GM21723 (cell line): ENCODE measurements at regions not wholly inside any gene's neighbourhood (a gene's known extent, or its start where the extent isn't known, plus 50 kb on each side); places are given as distances from the start of the nearest gene placed in this dataset.

ENCODE experiments used
- ATAC-seq: cut with Tn5 transposase; IDR thresholded peaks from one replicate; pipeline ENCODE4 v1.9.1; 2021; ENCODE audit warnings: mild to moderate bottlenecking, moderate library complexity; ENCODE audit not compliant: unreplicated experiment

- ATAC-seq = no peak
Observed at GRCh38 chr2:65488527-65488926, 56.1 kb upstream of the SPRED2 start.

DNA sequence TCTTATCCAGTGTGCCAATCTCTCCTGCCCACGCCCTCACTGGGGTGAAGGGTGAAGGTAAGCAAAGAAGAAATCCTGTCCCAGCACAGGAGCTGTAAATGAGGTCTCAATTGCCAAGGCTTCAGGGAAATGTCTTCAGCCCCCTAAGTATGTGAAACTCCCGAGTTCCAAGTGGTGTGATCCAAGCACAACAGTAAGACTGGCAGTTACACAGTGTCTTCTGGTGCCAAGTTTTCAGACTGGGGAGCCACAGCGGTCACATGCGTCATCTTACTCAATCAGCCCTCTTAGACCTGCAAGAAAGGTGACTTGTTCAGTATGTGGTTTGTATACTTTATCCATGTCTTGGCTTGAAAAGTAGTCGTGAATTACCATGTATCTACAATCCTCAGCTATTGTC is 55.0 kb upstream of the SPRED2 start:
- ATAC-seq = no peak

- no peak for ATAC-seq
Observed at GRCh38 chr2:65486802-65487201, 54.4 kb upstream of the SPRED2 start.

DNA sequence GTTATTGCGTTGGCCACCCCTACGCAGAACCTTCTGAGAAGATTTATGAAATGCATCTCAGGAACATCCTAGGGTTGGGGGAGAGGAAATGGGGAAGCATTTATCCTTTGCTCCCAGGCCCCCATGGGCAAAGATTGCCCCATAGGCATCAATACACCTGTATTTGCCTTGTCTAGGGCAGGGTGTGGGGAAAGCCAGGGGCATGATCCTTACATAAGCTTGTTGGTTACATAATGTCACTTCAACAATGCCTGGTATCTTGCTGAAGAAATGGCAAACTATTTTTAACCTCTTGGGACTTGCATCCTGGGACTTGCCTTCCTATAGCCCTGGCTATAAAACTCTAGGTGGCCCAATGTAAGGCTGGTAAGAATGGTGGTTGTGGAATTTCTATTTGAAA is 53.9 kb upstream of the SPRED2 start:
- no peak for ATAC-seq

DNA sequence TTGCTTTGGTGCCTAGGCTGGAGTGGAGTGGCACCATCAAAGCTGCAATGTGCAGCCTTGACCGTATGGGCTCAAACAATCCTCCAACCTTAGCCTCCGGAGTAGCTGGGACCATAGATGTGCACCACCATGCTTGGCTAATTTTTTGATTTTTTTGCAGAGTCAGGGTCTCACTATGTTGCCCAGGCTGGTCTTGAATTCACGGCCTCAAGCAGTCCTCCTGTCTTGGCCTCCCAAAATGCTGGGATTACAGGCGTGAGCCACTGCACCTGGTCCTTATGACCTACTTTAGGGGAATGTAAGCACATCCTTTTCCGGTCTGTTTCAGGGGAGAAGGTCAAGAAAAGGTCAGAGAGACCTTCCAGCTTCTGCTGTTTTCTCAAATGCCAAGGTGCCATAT is 53.4 kb upstream of the SPRED2 start:
- ATAC-seq = no peak

GRCh38 chr2:65483763-65484162 is 51.4 kb upstream of the SPRED2 start:
- no peak for ATAC-seq

- ATAC-seq = no peak
Observed at GRCh38 chr2:65482971-65483370, 50.6 kb upstream of the SPRED2 start.
